Activated T-cell treated with anti-CD3 and anti-CD28 coated beads, Interleukin-2, amount 50 U/mL, for 72 hours (primary cell): ENCODE measurements at regions not wholly inside any gene's neighbourhood (a gene's known extent, or its start where the extent isn't known, plus 50 kb on each side); places are given as distances from the start of the nearest gene placed in this dataset.
"Not testable (repeated sequence)": the region's sequence is repeated elsewhere in the genome, so short reads cannot be mapped to it uniquely, and the experiment has no call there.

Experiments used
- ATAC-seq, 2 donors: fragments of 150-1000 bp; cut with Tn5 transposase; replicated peaks in 1 of 2; 2 replicates each; pipeline ENCODE4 v1.10.0; 2021; ENCODE audit warnings: moderate library complexity in 2 of 2, mild to moderate bottlenecking in 1 of 2
- DNase-seq, 2 donors: peaks; one replicate each; pipeline ENCODE4 v3.0.0; 2021 to 2022; ENCODE audit warnings: mixed read lengths in 1 of 2
- H3K27ac Mint-ChIP-seq: one replicate; pipeline ENCODE4 v1.8.0; 2022; ENCODE audit warnings: mild to moderate bottlenecking, moderate library complexity, mixed read lengths
- H3K27me3 Mint-ChIP-seq: one replicate; pipeline ENCODE4 v1.8.0; 2022; ENCODE audit warnings: low read depth, mixed read lengths
- H3K36me3 Mint-ChIP-seq, 2 donors: one replicate each; pipeline ENCODE4 v1.8.0; 2022; ENCODE audit warnings: mixed read lengths in 2 of 2, mild to moderate bottlenecking in 1 of 2; ENCODE audit not compliant: insufficient read depth in 2 of 2
- H3K4me1 Mint-ChIP-seq: one replicate; pipeline ENCODE4 v1.8.0; 2022; ENCODE audit warnings: low read depth, mixed read lengths
- H3K4me3 Mint-ChIP-seq, 2 donors: one replicate each; pipeline ENCODE4 v1.8.0; 2022; ENCODE audit warnings: mild to moderate bottlenecking in 2 of 2, mixed read lengths in 2 of 2, moderate library complexity in 2 of 2
- H3K9me3 Mint-ChIP-seq, 2 donors: one replicate each; pipeline ENCODE4 v1.8.0; 2022; ENCODE audit warnings: mixed read lengths in 2 of 2

- Mint-ChIP-seq H3K36me3 (peaks cover 0 to 4% of the 10 kb centered on the region in 2 donors), H3K27me3 (peaks cover 24% of the 10 kb centered on the region), H3K27ac (no peak overlapping the region), H3K4me1 (no peaks in the 10 kb centered on the region), H3K4me3 (no peak overlapping the region), H3K9me3 (peaks cover 4 to 7% of the 10 kb centered on the region in 2 donors)
- peak in 1 of 2 donors; percentile 36 for ATAC-seq
- peak; percentile 41 to 44 for DNase-seq
Observed at GRCh38 chr20:43404878-43405277, 52.8 kb upstream of the SRSF6 start.

GRCh38 chr20:43400882-43401281 lies 56.8 kb upstream of the SRSF6 start:
- not testable (repeated sequence) for H3K27me3 Mint-ChIP-seq, DNase-seq, H3K36me3 Mint-ChIP-seq, H3K4me3 Mint-ChIP-seq, H3K27ac Mint-ChIP-seq, H3K4me1 Mint-ChIP-seq, H3K9me3 Mint-ChIP-seq, ATAC-seq

- Mint-ChIP-seq H3K9me3 (no peaks in the 10 kb centered on the region), H3K36me3 (no peaks in the 10 kb centered on the region), H3K4me3 (no peak overlapping the region), H3K27ac (no peak overlapping the region), H3K27me3 (peaks cover 12% of the 10 kb centered on the region), H3K4me1 (no peaks in the 10 kb centered on the region)
- ATAC-seq (no peak), DNase-seq (no peak)
Observed at GRCh38 chr20:43398676-43399324, 58.9 kb upstream of the SRSF6 start.

GRCh38 chr20:43397147-43397546 lies 60.5 kb upstream of the SRSF6 start:
- H3K27ac Mint-ChIP-seq, result no peak overlapping the region
- no peak overlapping the region for H3K4me3 Mint-ChIP-seq
- peaks cover 12% of the 10 kb centered on the region for H3K27me3 Mint-ChIP-seq
- H3K36me3 Mint-ChIP-seq, result no peaks in the 10 kb centered on the region
- DNase-seq (no peak), ATAC-seq (no peak)
- no peaks in the 10 kb centered on the region for H3K9me3 Mint-ChIP-seq
- H3K4me1 Mint-ChIP-seq, result no peaks in the 10 kb centered on the region

- ATAC-seq, result no peak
- no peaks in the 10 kb centered on the region for H3K4me1 Mint-ChIP-seq
- H3K27me3 Mint-ChIP-seq, result peaks cover 27% of the 10 kb centered on the region
- no peak overlapping the region for H3K4me3 Mint-ChIP-seq
- DNase-seq, result no peak
- H3K9me3 Mint-ChIP-seq, result no peaks in the 10 kb centered on the region
- no peak overlapping the region for H3K27ac Mint-ChIP-seq
- H3K36me3 Mint-ChIP-seq, result no peaks in the 10 kb centered on the region
Observed at GRCh38 chr20:43393052-43393451, 64.6 kb upstream of the SRSF6 start.

- H3K4me1 Mint-ChIP-seq, result no peaks in the 10 kb centered on the region
- no peak for ATAC-seq
- H3K27me3 Mint-ChIP-seq, result peaks cover 30% of the 10 kb centered on the region
- no peaks in the 10 kb centered on the region for H3K36me3 Mint-ChIP-seq
- H3K4me3 Mint-ChIP-seq, result no peak overlapping the region
- DNase-seq, result no peak
- H3K9me3 Mint-ChIP-seq, result no peaks in the 10 kb centered on the region
- no peak overlapping the region for H3K27ac Mint-ChIP-seq
Observed at GRCh38 chr20:43392561-43392960, 65.1 kb upstream of the SRSF6 start.

- no peak overlapping the region for H3K4me3 Mint-ChIP-seq
- ATAC-seq (no peak), DNase-seq (peak in 1 of 2 donors; percentile 19)
- no peaks in the 10 kb centered on the region for H3K4me1 Mint-ChIP-seq
- H3K36me3 Mint-ChIP-seq, result no peaks in the 10 kb centered on the region
- no peak overlapping the region for H3K27ac Mint-ChIP-seq
- H3K27me3 Mint-ChIP-seq, result peaks cover 36% of the 10 kb centered on the region
- H3K9me3 Mint-ChIP-seq, result no peaks in the 10 kb centered on the region
Observed at GRCh38 chr20:43389839-43390626, 67.7 kb upstream of the SRSF6 start.

- ATAC-seq, result no peak
- H3K9me3 Mint-ChIP-seq, result no peaks in the 10 kb centered on the region
Observed at GRCh38 chr20:43389211-43389610, 68.5 kb upstream of the SRSF6 start.

GRCh38 chr20:43388268-43389002 lies 69.3 kb upstream of the SRSF6 start:
- Mint-ChIP-seq H3K4me1 (peaks cover 2% of the 10 kb centered on the region), H3K4me3 (no peak overlapping the region), H3K27me3 (peaks cover 34% of the 10 kb centered on the region), H3K36me3 (no peaks in the 10 kb centered on the region), H3K9me3 (no peaks in the 10 kb centered on the region), H3K27ac (no peak overlapping the region)
- ATAC-seq (no peak), DNase-seq (no peak)

More at GRCh38 chr20:43389211-43389610, 68.5 kb upstream of the SRSF6 start:
- no peak for DNase-seq
- H3K4me1 Mint-ChIP-seq, result no peaks in the 10 kb centered on the region
- no peaks in the 10 kb centered on the region for H3K36me3 Mint-ChIP-seq
- H3K4me3 Mint-ChIP-seq, result no peak overlapping the region
- peaks cover 34% of the 10 kb centered on the region for H3K27me3 Mint-ChIP-seq
- no peak overlapping the region for H3K27ac Mint-ChIP-seq

- Mint-ChIP-seq H3K9me3 (no peaks in the 10 kb centered on the region), H3K4me1 (peaks cover 9% of the 10 kb centered on the region), H3K4me3 (no peak overlapping the region), H3K27ac (no peak overlapping the region), H3K27me3 (peaks cover 39% of the 10 kb centered on the region), H3K36me3 (no peaks in the 10 kb centered on the region)
- DNase-seq (no peak), ATAC-seq (no peak)
Observed at GRCh38 chr20:43387737-43388136, 70.0 kb upstream of the SRSF6 start.

GRCh38 chr20:43386878-43387277 lies 70.8 kb upstream of the SRSF6 start:
- peaks cover 42% of the 10 kb centered on the region for H3K27me3 Mint-ChIP-seq
- H3K36me3 Mint-ChIP-seq, result no peaks in the 10 kb centered on the region
- no peak for DNase-seq
- H3K27ac Mint-ChIP-seq, result no peak overlapping the region
- H3K4me3 Mint-ChIP-seq, result no peak overlapping the region
- no peaks in the 10 kb centered on the region for H3K9me3 Mint-ChIP-seq
- ATAC-seq, result no peak
- peaks cover 15% of the 10 kb centered on the region for H3K4me1 Mint-ChIP-seq

GRCh38 chr20:43385914-43386313 lies 71.8 kb upstream of the SRSF6 start:
- Mint-ChIP-seq H3K9me3 (no peaks in the 10 kb centered on the region), H3K27ac (no peak overlapping the region), H3K4me3 (no peak overlapping the region), H3K36me3 (no peaks in the 10 kb centered on the region), H3K27me3 (peaks cover 33% of the 10 kb centered on the region), H3K4me1 (peaks cover 20% of the 10 kb centered on the region)
- DNase-seq (no peak), ATAC-seq (no peak)
